ENCODE measurements at regions not wholly inside any gene's neighbourhood (a gene's known extent, or its start where the extent isn't known, plus 50 kb on each side); places are given as distances from the start of the nearest gene placed in this dataset.

DNA sequence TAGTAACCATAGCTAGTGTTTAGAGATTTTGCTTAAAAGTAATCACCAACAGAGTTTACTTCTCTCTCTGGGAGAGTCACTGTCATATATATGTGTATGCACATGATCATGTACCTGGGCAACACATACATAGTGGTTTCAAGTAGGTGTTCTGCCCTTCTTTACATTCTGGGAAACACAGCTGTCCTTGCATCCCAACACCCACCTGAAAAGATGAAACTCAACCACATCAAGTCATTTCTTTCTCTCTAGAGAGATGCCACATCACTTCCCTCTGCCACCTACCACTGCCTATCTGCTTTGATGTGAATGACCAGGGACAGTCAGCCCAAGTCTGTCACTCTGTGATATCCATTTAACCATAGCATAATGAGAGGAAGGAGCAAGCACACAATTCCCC is 155.8 kb upstream of the GADL1 start:
- TF ChIP-seq, protein P1, sequence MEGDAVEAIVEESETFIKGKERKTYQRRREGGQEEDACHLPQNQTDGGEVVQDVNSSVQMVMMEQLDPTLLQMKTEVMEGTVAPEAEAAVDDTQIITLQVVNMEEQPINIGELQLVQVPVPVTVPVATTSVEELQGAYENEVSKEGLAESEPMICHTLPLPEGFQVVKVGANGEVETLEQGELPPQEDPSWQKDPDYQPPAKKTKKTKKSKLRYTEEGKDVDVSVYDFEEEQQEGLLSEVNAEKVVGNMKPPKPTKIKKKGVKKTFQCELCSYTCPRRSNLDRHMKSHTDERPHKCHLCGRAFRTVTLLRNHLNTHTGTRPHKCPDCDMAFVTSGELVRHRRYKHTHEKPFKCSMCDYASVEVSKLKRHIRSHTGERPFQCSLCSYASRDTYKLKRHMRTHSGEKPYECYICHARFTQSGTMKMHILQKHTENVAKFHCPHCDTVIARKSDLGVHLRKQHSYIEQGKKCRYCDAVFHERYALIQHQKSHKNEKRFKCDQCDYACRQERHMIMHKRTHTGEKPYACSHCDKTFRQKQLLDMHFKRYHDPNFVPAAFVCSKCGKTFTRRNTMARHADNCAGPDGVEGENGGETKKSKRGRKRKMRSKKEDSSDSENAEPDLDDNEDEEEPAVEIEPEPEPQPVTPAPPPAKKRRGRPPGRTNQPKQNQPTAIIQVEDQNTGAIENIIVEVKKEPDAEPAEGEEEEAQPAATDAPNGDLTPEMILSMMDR (conservative IDR thresholded peaks at IDR 0.05), result no peak
- TF ChIP-seq EZH2 (IDR thresholded peaks at IDR 0.05; ENCODE audit: low read depth), result no peak
